ENCODE measurements at regions not wholly inside any gene's neighbourhood (a gene's known extent, or its start where the extent isn't known, plus 50 kb on each side); places are given as distances from the start of the nearest gene placed in this dataset.

DNA sequence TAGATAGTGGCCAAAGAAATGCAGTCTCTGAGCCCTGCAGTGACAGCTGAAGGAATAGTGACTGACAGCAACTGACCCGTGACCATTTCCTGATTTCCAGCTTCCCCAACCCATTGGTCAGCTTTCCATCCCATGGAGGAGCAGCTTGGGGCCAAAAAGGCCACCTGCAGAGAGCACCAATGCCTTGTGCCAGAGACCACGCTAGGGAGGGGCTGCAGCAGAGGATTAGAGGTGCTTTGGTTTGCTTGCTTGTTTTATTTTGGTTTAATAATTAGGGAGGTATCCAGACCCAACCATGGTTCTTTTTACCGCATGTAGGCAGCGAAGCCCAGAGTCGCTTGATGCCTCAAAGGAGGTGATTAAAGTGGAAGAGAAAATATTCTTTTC lies 61.3 kb upstream of the SIAH1 start:
- H3K4me2 ChIP-seq (ENCODE audit: low read length): no peak overlapping the region
- no peak overlapping the region for H3K9ac ChIP-seq (ENCODE audit: low read length)
- H3K27me3 ChIP-seq (ENCODE audit: low read depth, low read length): peaks cover 22% of the 10 kb centered on the region; the same call in 1 of the 2 replicates
- no peaks in the 10 kb centered on the region for H4K20me1 ChIP-seq (ENCODE audit: insufficient read depth, low read length)
- H3K4me3 ChIP-seq (ENCODE audit: low read length): no peak overlapping the region
- H3K36me3 ChIP-seq (replicated peaks; ENCODE audit: low read depth, low read length): no peaks in the 10 kb centered on the region
- H3K27ac ChIP-seq (ENCODE audit: low read length): no peak overlapping the region
- TF ChIP-seq EZH2phosphoT487 (IDR thresholded peaks at IDR 0.05; ENCODE audit: low read depth): no peak
- TF ChIP-seq CTCF (IDR thresholded peaks at IDR 0.05; ENCODE audit: low read depth, low read length): no peak
- no peak overlapping the region for H2AFZ ChIP-seq (ENCODE audit: low read depth, low read length)
- no peaks in the 10 kb centered on the region for H3K79me2 ChIP-seq (ENCODE audit: low read length)
- H3K9me3 ChIP-seq (ENCODE audit: insufficient read depth, low read length): no peaks in the 10 kb centered on the region
- no peaks in the 10 kb centered on the region for H3K4me1 ChIP-seq (ENCODE audit: low read length)

DNA sequence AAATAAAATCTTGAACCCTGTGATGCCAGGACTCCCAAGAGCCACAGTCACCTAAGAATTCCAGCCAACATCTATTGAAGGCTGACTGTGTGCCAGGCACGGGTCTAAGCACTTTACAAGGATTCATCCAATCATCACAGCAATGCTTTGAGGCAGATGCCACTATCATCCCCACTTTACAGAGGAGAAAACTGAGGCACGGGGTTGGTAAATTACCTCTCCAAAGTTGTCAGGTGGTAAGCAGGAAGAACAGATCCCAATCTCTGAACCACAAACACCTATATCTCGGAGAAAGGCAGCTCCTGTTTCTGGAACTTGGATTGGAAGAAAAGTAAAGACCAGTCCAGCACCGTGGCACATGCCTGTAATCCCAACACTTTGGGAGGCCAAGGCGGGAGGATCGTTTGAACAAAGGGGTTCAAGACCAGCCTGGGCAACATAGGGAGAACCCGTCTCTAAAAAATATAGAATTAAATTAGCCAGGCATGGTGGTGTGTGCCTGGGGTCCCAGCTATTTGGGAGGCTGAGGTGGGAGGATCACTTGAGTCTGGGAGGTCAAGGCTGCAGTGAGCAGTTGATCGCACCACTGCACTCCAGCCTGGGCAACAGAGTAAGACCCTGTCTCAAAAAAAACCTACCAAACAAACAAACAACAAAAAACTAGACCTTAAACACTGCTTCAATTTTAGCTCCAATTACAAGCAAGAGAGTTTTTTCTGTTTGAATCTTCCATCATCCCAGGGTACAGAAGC lies 60.7 kb upstream of the SIAH1 start:
- H3K27me3 ChIP-seq (ENCODE audit: low read depth, low read length): peaks cover 23% of the 10 kb centered on the region; the same call in 1 of the 2 replicates
- no peak overlapping the region for H3K4me3 ChIP-seq (ENCODE audit: low read length)
- no peaks in the 10 kb centered on the region for H3K9me3 ChIP-seq (ENCODE audit: insufficient read depth, low read length)
- no peak overlapping the region for H2AFZ ChIP-seq (ENCODE audit: low read depth, low read length)
- no peak overlapping the region for H3K27ac ChIP-seq (ENCODE audit: low read length)
- TF ChIP-seq CTCF (IDR thresholded peaks at IDR 0.05; ENCODE audit: low read depth, low read length) (no peak), EZH2phosphoT487 (IDR thresholded peaks at IDR 0.05; ENCODE audit: low read depth) (no peak)
- H3K79me2 ChIP-seq (ENCODE audit: low read length): no peaks in the 10 kb centered on the region
- H3K36me3 ChIP-seq (replicated peaks; ENCODE audit: low read depth, low read length): no peaks in the 10 kb centered on the region
- no peak overlapping the region for H3K9ac ChIP-seq (ENCODE audit: low read length)
- no peaks in the 10 kb centered on the region for H4K20me1 ChIP-seq (ENCODE audit: insufficient read depth, low read length)
- no peak overlapping the region for H3K4me2 ChIP-seq (ENCODE audit: low read length)
- H3K4me1 ChIP-seq (ENCODE audit: low read length): no peaks in the 10 kb centered on the region

DNA sequence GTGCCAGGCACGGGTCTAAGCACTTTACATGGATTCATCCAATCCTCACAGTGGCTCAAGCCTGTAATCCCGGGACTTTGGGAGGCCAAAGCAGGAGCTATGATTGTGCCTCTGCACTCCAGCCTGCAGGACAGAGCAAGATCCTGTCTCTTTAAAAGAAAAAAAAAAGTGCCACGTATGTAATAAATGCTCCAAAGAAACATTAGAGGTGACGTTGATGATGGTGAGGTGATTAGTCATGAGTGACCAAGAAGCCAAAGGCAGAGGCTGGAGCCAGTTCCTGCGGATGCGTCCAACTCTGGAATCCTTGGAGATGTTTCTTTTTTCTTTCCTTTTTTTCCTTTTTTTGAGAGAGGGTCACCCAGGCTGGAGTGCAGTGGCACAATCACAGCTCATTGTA lies 59.4 kb upstream of the SIAH1 start:
- Histone ChIP-seq H3K4me2 (ENCODE audit: low read length) (no peak overlapping the region), H2AFZ (ENCODE audit: low read depth, low read length) (no peak overlapping the region)

GRCh38 chr16:48442379-48442778 lies 57.2 kb upstream of the SIAH1 start:
- Histone ChIP-seq H3K9me3 (ENCODE audit: insufficient read depth, low read length) (no peaks in the 10 kb centered on the region), H3K36me3 (replicated peaks; ENCODE audit: low read depth, low read length) (no peaks in the 10 kb centered on the region), H3K9ac (ENCODE audit: low read length) (no peak overlapping the region), H4K20me1 (ENCODE audit: insufficient read depth, low read length) (no peaks in the 10 kb centered on the region), H3K4me3 (ENCODE audit: low read length) (no peak overlapping the region), H3K4me1 (ENCODE audit: low read length) (no peaks in the 10 kb centered on the region), H2AFZ (ENCODE audit: low read depth, low read length) (no peak overlapping the region), H3K27ac (ENCODE audit: low read length) (no peak overlapping the region), H3K27me3 (ENCODE audit: low read depth, low read length) (peaks cover 18% of the 10 kb centered on the region), H3K4me2 (ENCODE audit: low read length) (no peak overlapping the region), H3K79me2 (ENCODE audit: low read length) (no peaks in the 10 kb centered on the region)
- TF ChIP-seq EZH2phosphoT487 (IDR thresholded peaks at IDR 0.05; ENCODE audit: low read depth) (no peak), CTCF (IDR thresholded peaks at IDR 0.05; ENCODE audit: low read depth, low read length) (no peak)

More for the DNA sequence above, 59.4 kb upstream of the SIAH1 start:
- Histone ChIP-seq H3K9me3 (ENCODE audit: insufficient read depth, low read length) (no peaks in the 10 kb centered on the region), H4K20me1 (ENCODE audit: insufficient read depth, low read length) (no peaks in the 10 kb centered on the region), H3K9ac (ENCODE audit: low read length) (no peak overlapping the region), H3K4me1 (ENCODE audit: low read length) (no peaks in the 10 kb centered on the region), H3K27ac (ENCODE audit: low read length) (no peak overlapping the region), H3K36me3 (replicated peaks; ENCODE audit: low read depth, low read length) (no peaks in the 10 kb centered on the region), H3K4me3 (ENCODE audit: low read length) (no peak overlapping the region), H3K27me3 (ENCODE audit: low read depth, low read length) (peaks cover 23% of the 10 kb centered on the region), H3K79me2 (ENCODE audit: low read length) (no peaks in the 10 kb centered on the region)
- TF ChIP-seq EZH2phosphoT487 (IDR thresholded peaks at IDR 0.05; ENCODE audit: low read depth) (no peak), CTCF (IDR thresholded peaks at IDR 0.05; ENCODE audit: low read depth, low read length) (no peak)

Data from OCI-LY3 (cell line).